Mononuclear cell (primary cell): ENCODE measurements at regions not wholly inside any gene's neighbourhood (a gene's known extent, or its start where the extent isn't known, plus 50 kb on each side); places are given as distances from the start of the nearest gene placed in this dataset.
"Not testable (repeated sequence)": the region's sequence is repeated elsewhere in the genome, so short reads cannot be mapped to it uniquely, and the experiment has no call there.

Source experiments
- H3K27me3 ChIP-seq: 2 replicates; pipeline ENCODE4 v1.6.0; 2011; ENCODE audit warnings: low read length, control low read depth; ENCODE audit not compliant: insufficient read depth
- H3K4me1 ChIP-seq: 2 replicates; pipeline ENCODE4 v1.5.1; 2011; ENCODE audit warnings: mild to moderate bottlenecking, low read length, control low read depth; ENCODE audit not compliant: insufficient read depth
- H3K4me3 ChIP-seq: 2 replicates; pipeline ENCODE4 v1.5.1; 2011; ENCODE audit warnings: mild to moderate bottlenecking, low read length, moderate library complexity
- H3K9me3 ChIP-seq: 2 replicates; pipeline ENCODE4 v1.5.1; 2011; ENCODE audit warnings: low read depth, mild to moderate bottlenecking, control low read depth, low read length

DNA sequence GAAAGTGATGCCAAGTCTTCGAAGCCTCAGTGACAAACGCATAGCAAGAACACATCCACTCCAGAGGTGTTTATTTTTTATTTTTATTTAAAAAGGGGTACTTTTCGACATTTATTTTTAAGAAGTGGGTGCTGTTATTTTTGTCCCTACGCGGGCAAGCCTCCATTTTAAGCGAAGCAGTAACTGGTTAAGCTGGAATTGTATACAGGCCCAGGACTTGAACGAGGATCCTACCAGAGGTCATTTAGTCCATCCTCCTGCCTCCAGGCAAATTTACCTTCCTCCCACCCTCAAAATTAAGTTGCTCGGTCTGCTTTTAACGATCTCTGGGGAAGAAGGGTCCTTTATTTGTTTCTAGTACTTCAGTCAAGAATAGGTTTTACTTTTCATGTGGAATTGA is 130.6 kb upstream of the PLEKHM1 start:
- H3K9me3 ChIP-seq, H3K4me3 ChIP-seq, H3K4me1 ChIP-seq, H3K27me3 ChIP-seq: not testable (repeated sequence)

DNA sequence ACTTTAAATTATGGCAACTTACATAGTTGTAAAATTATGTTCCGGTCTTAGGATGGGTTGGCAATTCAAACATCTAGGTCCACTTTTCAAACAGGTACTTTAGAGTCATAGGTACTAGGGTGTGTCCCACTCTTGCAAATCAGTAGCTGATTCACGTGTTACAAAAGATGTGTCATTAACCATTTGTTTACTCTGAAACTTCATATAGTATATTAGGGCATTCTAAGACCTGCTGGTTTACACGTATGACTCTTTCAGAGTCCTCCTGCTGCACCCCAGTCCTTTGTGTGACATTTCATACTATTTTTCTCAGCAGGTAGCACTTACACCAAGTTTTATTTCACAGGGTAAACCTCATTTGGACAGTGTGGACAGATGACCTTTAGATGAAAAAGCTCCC is 131.8 kb upstream of the PLEKHM1 start:
- H3K4me1 ChIP-seq, H3K27me3 ChIP-seq, H3K4me3 ChIP-seq, H3K9me3 ChIP-seq: not testable (repeated sequence)

DNA sequence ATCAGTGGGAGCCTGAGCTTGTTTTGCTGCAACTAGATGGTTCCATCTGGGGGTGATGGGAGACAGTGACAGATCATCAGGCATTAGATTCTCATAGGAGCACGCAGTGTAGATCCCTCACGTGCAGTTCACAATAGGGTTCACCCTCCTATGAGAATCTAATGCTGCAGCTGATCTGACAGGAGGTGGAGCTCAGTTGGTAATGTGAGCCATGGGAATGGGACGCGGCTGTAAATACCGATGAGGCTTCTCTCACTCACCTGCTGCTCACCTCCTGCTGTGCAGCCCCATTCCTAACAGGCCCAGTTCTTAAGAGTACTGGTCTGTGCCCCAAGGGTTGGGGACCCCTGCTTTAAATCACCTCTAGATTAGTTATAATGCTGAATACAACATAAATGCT is 137.5 kb upstream of the PLEKHM1 start:
- no peaks in the 10 kb centered on the region for H3K9me3 ChIP-seq
- no peaks in the 10 kb centered on the region for H3K27me3 ChIP-seq
- H3K4me3 ChIP-seq: no peak overlapping the region
- H3K4me1 ChIP-seq: no peaks in the 10 kb centered on the region

DNA sequence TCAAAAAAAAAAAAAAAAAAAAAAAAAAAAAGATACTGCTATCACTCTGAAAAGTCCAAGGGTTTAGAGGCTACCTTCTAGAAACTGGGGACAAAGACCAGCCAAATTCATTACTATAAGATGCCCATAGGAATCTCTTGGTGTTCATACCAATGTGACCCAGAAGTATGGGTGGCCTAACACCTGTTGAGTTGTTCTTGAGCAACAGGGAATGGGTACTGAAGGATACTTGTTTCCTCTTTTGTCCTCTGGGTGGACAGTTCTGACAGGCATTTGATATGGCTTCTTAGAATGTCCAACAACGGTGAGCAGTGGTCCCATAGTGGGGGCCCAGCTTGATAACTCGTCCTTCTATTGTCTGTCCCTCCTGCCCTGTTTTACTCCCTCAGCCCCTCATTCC is 141.4 kb upstream of the PLEKHM1 start:
- no peak overlapping the region for H3K4me3 ChIP-seq
- no peaks in the 10 kb centered on the region for H3K4me1 ChIP-seq

DNA sequence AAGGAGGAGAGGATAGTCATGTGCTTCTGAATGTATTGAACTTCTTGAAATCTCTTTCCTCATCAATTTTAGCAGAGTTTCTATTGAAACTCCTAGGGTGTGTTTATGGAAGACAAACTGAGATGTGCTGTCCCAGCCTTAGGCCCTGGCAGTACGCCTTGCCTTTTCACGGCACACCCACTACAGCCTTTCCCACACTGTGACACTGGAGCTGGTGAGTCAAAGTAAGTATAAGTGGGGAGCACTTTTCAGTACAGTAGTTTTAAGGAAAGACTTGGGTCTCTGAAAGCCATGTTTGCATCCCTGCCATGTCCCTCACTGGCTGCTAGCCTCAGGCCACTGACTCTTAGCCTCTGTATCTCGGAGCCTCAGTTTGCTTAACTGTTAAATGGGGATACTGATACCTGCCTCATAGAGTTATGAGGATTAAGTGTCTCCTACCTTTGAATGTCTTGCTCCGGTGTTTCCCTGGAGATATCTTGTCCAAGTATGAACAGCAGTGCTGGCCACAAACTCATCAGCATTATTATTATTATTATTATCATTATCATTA is 144.7 kb upstream of the CRHR1 start:
- Histone ChIP-seq H3K4me3 (no peak overlapping the region), H3K9me3 (no peaks in the 10 kb centered on the region), H3K27me3 (no peaks in the 10 kb centered on the region), H3K4me1 (no peaks in the 10 kb centered on the region)

More for the DNA sequence above, 141.4 kb upstream of the PLEKHM1 start:
- H3K27me3 ChIP-seq: no peaks in the 10 kb centered on the region
- no peaks in the 10 kb centered on the region for H3K9me3 ChIP-seq

DNA sequence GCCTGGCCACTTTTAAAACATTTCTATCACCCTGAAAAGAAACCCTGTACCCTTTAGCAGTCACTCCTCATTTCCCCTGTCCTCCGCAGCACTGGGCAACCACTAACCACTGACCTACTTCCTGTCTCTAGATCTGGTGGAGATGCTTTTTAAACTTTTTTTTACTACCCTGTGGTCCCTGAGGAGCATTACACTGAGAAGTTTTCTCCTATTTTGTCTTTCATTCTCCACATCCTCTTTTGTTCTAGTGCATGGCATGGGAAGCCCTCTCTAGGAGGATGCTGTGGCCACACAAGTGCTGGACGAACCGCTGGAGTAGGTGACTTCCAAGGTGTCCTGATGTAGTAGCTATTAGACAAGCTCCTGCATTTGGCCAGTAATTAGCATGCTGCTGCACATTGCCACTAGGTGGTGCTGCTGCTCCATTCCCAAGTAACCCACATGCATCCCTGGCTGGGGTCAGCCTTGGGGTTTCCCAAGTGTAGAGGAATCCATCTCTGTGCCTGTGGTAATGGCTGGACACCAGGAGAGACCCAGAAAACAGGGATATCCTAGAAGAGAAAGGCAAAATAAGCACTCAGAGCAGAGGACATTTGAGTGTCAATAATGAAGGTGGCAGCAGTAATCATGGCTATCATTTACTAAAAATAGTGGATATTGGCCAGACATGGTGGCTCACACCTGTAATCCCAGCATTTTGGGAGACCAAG is 143.8 kb upstream of the CRHR1 start:
- Histone ChIP-seq H3K27me3 (no peaks in the 10 kb centered on the region), H3K4me3 (no peak overlapping the region), H3K9me3 (no peaks in the 10 kb centered on the region), H3K4me1 (no peaks in the 10 kb centered on the region)

DNA sequence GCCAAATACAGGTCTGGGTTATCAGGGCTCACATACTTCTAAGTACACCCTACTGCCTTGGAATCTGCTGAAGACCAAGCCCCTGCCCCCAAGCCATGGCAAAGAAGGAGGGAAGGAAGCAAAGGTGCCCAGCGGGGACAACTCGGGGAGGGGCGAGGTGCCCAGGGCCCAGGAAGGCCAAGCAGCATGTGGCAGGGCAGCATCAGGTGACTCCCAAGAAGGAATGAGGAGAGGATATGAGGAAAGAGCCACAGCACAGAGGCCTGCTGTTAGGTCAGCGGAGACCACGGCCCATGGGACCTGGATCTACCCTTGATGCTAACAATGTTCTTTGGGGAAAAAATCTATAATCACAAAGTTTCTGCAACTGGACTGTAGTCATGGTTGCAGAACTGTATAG is 142.6 kb upstream of the CRHR1 start:
- H3K9me3 ChIP-seq: no peaks in the 10 kb centered on the region
- H3K4me3 ChIP-seq: no peak overlapping the region
- H3K4me1 ChIP-seq: peaks cover 4% of the 10 kb centered on the region
- H3K27me3 ChIP-seq: no peaks in the 10 kb centered on the region

DNA sequence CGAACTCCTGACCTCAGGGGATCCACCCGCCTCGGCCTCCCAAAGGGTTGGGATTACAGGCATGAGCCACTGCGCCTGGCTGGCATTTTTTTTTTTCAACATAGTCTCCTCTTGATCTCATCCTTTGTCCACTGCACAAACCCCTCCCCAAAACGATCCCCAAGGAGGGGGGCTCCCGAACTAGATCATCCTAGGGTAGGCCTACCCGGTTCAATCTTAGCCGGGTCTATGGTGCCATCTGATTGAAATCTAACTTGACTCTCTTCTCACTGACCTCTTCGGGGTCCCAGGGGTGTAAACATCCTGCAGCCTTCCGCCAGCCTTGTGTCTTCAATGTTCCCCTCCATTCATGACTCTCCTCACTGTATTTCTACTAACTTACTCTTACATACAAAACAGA is 140.5 kb upstream of the CRHR1 start:
- Histone ChIP-seq H3K9me3 (no peaks in the 10 kb centered on the region), H3K27me3 (peaks cover 2% of the 10 kb centered on the region), H3K4me1 (peaks cover 6% of the 10 kb centered on the region), H3K4me3 (no peak overlapping the region)

DNA sequence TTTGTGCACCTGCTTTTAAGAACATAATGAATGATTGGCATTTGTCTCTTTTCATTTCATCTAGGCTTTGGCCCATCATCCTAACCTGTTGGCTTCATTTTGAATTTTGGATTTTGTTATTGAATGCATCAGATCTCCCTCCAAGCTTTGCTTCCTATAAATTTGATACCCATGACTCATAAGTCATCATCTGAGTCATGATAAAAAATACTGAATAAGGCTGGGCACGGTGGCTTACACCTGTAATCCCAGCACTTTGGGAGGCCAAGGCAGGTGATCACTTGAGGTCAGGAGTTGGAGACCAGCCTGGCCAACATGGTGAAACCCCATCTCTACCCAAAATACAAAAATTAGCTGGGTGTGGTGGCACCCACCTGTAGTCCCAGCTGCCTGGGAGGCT is 139.5 kb upstream of the CRHR1 start:
- H3K4me1 ChIP-seq, H3K4me3 ChIP-seq, H3K9me3 ChIP-seq, H3K27me3 ChIP-seq: not testable (repeated sequence)

DNA sequence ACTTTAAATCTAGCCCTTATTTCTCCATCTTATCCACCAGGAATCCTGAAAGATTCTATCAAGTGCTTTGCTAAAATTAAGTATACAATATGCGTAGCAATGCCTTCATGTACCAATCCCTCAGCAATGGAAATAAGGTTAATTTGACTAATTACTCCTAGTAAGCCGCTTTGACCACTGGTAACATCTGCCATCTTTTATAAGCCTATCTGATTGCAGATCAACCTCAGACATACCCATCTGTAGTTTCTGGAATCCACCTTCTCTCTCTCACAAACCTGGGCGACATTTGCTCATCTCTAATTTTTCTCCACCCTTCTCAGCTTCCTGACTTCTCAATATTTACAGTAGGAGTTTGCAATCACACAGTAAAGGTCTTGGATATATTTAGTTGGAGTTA is 138.8 kb upstream of the CRHR1 start:
- no peaks in the 10 kb centered on the region for H3K9me3 ChIP-seq
- H3K4me3 ChIP-seq: no peak overlapping the region
- peaks cover 6% of the 10 kb centered on the region for H3K4me1 ChIP-seq

DNA sequence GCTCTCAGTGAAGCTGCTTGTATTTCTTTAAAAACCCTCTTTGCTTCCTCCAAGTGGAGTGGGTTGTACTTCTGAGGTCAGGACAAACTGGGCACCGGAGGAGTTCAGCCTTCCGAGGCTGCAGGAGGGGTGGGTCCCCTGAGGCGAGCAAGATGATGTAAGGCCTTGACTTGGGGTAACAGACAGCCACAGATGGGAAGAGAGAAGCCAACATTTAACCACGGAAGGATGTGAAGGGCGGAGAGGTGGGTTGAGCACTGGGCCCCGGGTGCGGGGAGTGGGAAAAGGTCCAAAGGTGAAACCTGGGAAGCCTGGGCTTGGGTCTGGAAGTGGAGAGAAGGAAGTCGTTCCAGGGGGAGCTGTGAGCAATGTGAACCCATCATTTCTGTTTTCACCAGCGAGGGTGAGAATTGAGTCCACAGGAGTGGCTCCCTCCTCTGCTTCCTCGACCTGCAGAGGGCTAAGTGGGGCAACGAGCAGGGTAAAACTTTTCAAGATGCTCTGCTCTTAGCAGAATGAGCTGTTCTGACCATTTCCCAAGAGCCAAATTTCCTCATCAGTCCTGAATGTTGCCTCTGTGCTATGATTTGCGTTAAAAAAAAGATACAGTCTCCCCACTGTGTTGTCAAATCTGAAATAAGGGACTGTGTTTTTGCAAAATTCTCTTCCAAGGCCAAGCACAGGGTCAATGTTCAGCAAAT is 137.7 kb upstream of the CRHR1 start:
- H3K4me1 ChIP-seq: peaks cover 6% of the 10 kb centered on the region
- no peaks in the 10 kb centered on the region for H3K9me3 ChIP-seq
- H3K27me3 ChIP-seq: peaks cover 2% of the 10 kb centered on the region
- H3K4me3 ChIP-seq: no peak overlapping the region

More for the DNA sequence above, 138.8 kb upstream of the CRHR1 start:
- H3K27me3 ChIP-seq: peaks cover 2% of the 10 kb centered on the region

DNA sequence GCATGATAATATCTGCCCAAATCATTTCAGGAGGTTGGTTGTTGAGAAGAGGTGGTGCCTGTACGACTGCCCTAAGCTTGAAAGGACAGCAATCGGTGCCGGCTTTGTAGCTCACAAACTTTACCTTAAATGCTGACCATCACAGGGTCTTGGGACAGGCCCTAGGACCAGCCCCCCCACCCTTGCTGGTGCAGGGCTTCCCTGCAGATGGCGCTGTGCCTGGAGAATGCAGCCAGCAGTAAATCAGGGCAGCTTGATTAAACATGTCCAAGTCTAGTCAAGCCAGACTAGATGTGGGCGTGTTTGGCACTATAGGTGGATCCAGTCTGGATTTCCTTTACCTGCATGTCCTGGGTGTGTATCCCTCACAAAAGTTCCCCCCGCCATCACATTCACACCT is 135.5 kb upstream of the CRHR1 start:
- H3K9me3 ChIP-seq: no peaks in the 10 kb centered on the region
- peaks cover 6% of the 10 kb centered on the region for H3K4me1 ChIP-seq
- no peak overlapping the region for H3K4me3 ChIP-seq
- H3K27me3 ChIP-seq: peaks cover 2% of the 10 kb centered on the region

DNA sequence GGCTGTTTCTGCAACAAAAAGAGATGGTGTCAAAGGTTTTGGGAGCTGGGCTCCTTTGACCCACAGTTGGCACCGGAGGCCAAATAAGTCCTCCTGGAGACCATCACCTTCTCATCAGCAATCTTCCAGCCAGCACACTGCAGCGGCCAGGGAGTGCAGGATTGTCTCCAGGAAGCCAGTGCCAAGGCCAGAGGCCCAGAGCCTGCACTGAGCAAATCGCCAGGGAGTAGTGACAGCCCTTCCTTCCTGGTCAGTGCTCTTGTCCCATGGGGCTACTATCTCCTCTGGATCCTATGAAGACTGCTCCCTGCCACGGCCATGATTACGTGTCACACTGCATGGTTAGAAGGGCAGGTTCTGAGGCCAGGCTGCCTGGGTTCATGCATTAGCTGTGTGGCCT is 134.3 kb upstream of the CRHR1 start:
- peaks cover 6% of the 10 kb centered on the region for H3K4me1 ChIP-seq
- H3K9me3 ChIP-seq: no peaks in the 10 kb centered on the region
- H3K27me3 ChIP-seq: peaks cover 2% of the 10 kb centered on the region
- no peak overlapping the region for H3K4me3 ChIP-seq

DNA sequence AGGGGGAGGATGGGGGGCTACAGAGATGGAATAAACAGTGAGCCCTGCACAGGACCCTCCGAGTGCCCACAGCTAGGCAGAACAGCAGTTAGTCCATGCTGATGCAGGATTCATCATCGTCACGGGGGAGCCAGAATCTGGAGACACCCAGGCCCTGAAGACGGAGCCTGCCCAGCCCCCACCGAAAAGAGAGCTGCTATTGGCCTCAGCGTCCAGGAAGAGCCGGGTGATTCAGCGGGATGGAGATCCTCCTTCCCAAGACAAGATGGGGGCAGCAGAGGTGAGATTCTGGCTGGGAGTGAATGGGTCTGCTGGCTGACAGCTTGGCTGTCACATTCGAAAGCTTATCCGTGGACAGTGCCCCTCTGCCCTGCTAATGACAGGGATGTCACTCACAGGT is 133.6 kb upstream of the CRHR1 start:
- no peak overlapping the region for H3K4me3 ChIP-seq
- no peaks in the 10 kb centered on the region for H3K9me3 ChIP-seq
- peaks cover 6% of the 10 kb centered on the region for H3K4me1 ChIP-seq
- H3K27me3 ChIP-seq: peaks cover 2% of the 10 kb centered on the region

DNA sequence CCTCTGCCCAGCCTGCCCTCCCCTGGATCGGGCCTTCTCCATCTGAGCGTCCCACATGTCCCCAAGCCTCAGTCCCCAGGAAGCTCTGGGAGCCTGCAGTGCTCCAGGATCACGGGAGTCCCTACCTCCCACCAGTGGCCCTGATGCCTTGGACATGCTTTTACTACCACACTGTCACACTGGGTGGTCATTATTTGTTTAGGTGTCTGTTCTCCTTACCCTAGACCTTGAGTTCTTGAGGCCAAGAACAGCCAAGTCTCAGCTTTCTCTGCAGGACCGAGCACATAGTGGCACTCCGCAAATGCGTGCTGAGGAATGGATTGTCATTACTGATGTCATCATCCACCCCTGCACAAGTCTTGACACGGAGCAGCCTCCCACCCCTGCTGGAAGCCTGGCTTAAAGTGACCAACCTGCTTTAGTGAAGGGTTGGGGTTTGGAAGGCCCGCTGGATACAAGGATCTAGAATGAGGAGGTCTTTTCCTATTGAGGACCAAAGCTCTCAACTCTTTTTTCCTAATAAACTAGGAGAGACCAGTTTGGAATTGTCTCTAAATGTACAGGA is 132.9 kb upstream of the CRHR1 start:
- H3K4me1 ChIP-seq: peaks cover 5% of the 10 kb centered on the region
- peaks cover 2% of the 10 kb centered on the region for H3K27me3 ChIP-seq
- no peaks in the 10 kb centered on the region for H3K9me3 ChIP-seq
- no peak overlapping the region for H3K4me3 ChIP-seq
